ENCODE measurements at regions not wholly inside any gene's neighbourhood (a gene's known extent, or its start where the extent isn't known, plus 50 kb on each side); places are given as distances from the start of the nearest gene placed in this dataset.

- no peak overlapping the region for H3K4me3 ChIP-seq (ENCODE audit: extremely low read depth in 1 of 4, insufficient read depth in 2 of 4, low read depth in 3 of 4, low read length in 4 of 4)
Measured at GRCh38 chr20:12581644-12582289, 427.0 kb upstream of the SPTLC3 start.

More at GRCh38 chr20:12581644-12582289, 427.0 kb upstream of the SPTLC3 start:
- Histone ChIP-seq H3K23me2 (ENCODE audit: low read depth, low read length) (no peaks in the 10 kb centered on the region), H3K4ac (replicated peaks; ENCODE audit: insufficient read length, low read depth, low read length) (no peak overlapping the region), H3K27me3 (replicated peaks in 1 of 4; ENCODE audit: control insufficient read depth in 3 of 4, extremely low read depth in 1 of 4, insufficient read depth in 3 of 4, low read length in 3 of 4) (no peaks in the 10 kb centered on the region), H2AK5ac (ENCODE audit: low read depth, low read length) (no peak overlapping the region), H3K56ac (replicated peaks; ENCODE audit: insufficient read length, low read depth, low read length) (no peak overlapping the region), H4K8ac (ENCODE audit: extremely low read depth, insufficient read depth, low read length) (no peak overlapping the region), H2BK5ac (ENCODE audit: low read depth, low read length) (no peak overlapping the region), H3K9ac (replicated peaks in 1 of 4; ENCODE audit: extremely low read depth in 1 of 4, low read depth in 3 of 4, low read length in 3 of 4) (no peak overlapping the region), H2AFZ (ENCODE audit: low read length) (no peak overlapping the region), H2BK12ac (ENCODE audit: low read depth, low read length) (no peak overlapping the region), H3K79me1 (ENCODE audit: low read depth, low read length) (no peaks in the 10 kb centered on the region), H2BK20ac (ENCODE audit: low read length) (no peak overlapping the region), H2BK15ac (ENCODE audit: low read length) (0 out of 2 replicates have a peak overlapping the region, but pooled peaks have one; percentile 5), H2BK120ac (replicated peaks; ENCODE audit: low read depth, low read length) (no peak overlapping the region), H3K4me1 (replicated peaks in 1 of 4; ENCODE audit: control insufficient read depth in 3 of 4, insufficient read depth in 4 of 4, low read length in 3 of 4) (no peaks in the 10 kb centered on the region), H3K4me2 (ENCODE audit: insufficient read depth in 1 of 2, low read depth in 2 of 2, low read length in 2 of 2) (no peak overlapping the region), H3K36me3 (ENCODE audit: control insufficient read depth in 2 of 4, insufficient read depth in 4 of 4, low read length in 3 of 4) (no peaks in the 10 kb centered on the region), H3K14ac (ENCODE audit: insufficient read length) (no peak overlapping the region), H3K27ac (ENCODE audit: low read depth, low read length) (no peak overlapping the region), H4K91ac (replicated peaks; ENCODE audit: insufficient read length, low read length) (no peak overlapping the region), H3K23ac (ENCODE audit: insufficient read length) (no peak overlapping the region), H4K5ac (ENCODE audit: insufficient read length, low read depth, low read length) (no peak overlapping the region), H3K9me3 (ENCODE audit: insufficient read depth in 2 of 2, low read depth in 1 of 2, low read length in 1 of 2) (peaks cover 0 to 8% of the 10 kb centered on the region in 2 experiments; a peak in 2 of 4 replicates), H4K20me1 (replicated peaks in 1 of 2; ENCODE audit: control insufficient read depth in 1 of 2, insufficient read depth in 2 of 2, low read length in 2 of 2) (no peaks in the 10 kb centered on the region), H3K79me2 (ENCODE audit: control insufficient read depth in 1 of 2, insufficient read depth in 2 of 2, low read length in 2 of 2) (no peaks in the 10 kb centered on the region), H3K18ac (ENCODE audit: extremely low read depth, low read length) (no peak overlapping the region)
- no peak for FAIRE-seq
- TF ChIP-seq POU5F1 (IDR thresholded peaks at IDR 0.05; ENCODE audit: low read depth, low read length) (no peak), POLR2AphosphoS5 (IDR thresholded peaks at IDR 0.05; ENCODE audit: low read depth, low read length) (no peak), CTCF (IDR thresholded peaks at IDR 0.05; ENCODE audit: control extremely low read depth in 1 of 3, insufficient read depth in 1 of 3, low read depth in 1 of 3, low read length in 3 of 3) (no peak), SP4 (IDR thresholded peaks at IDR 0.05; ENCODE audit: low read length) (no peak)
- ChIA-PET POLR2A (ENCODE audit: partially characterized antibody) (no interaction called here), CTCF (ENCODE audit: partially characterized antibody) (interaction anchor here (0.9 to 1.1 kb wide), 2 partner anchors 10 to 12 kb away, joined by 3 to 5 read pairs; no protein-coding TSS in a partner anchor)
- 88% methylated on average over 5 of the region's 5 CpGs; no CpG with 5 or more reads in 1 of the 2 experiments for WGBS, 2 experiments (ENCODE audit: extremely low coverage in 1 of 2, insufficient coverage in 1 of 2, insufficient read length in 1 of 2, insufficient replicate concordance in 2 of 2, low coverage in 1 of 2, low lambda C conversion rate in 2 of 2, missing lambda C conversion rate in 1 of 2)
- no peak for DNase-seq (ENCODE audit: low read depth in 1 of 2, low spot score in 2 of 2)

All from H1 (cell line).